ENCODE measurements at regions not wholly inside any gene's neighbourhood (a gene's known extent, or its start where the extent isn't known, plus 50 kb on each side); places are given as distances from the start of the nearest gene placed in this dataset.

DNA sequence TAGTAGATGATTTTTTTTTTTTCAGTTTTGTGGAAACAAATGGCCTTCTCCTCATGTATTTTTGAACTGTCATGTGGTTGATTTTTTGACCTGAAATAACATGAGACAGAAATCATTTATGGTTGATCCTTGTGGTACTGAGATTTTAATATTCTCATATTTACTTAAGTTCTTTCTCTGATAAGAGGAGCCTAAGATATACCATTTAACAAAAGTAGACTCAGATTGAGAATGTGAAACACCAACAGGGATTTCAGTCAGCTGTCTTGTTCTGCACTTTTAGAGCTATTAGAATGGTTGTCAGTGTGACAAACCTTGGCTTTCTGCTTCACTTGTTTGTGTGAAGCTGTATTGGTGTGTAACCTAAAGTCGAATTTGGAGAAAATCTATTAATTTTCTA is 575.7 kb downstream of the SPOCK3 start:
- H3K79me2 ChIP-seq (ENCODE audit: insufficient read depth, low read length) = no peaks in the 10 kb centered on the region
- H2BK120ac ChIP-seq (ENCODE audit: low read depth, low read length, poor library complexity, severe bottlenecking) = no peak overlapping the region
- peaks cover 9 to 14% of the 10 kb centered on the region in 2 experiments for H3K4me1 Mint-ChIP-seq
- no peak overlapping the region for H2BK20ac ChIP-seq (ENCODE audit: low read depth, low read length, poor library complexity, severe bottlenecking)
- no peaks in the 10 kb centered on the region for H3K36me3 Mint-ChIP-seq (ENCODE audit: insufficient read depth in 1 of 3, low read depth in 3 of 3)
- H3K27me3 Mint-ChIP-seq (ENCODE audit: low read depth) = no peaks in the 10 kb centered on the region
- H4K91ac ChIP-seq (ENCODE audit: insufficient read length, low read depth, low read length) = no peak overlapping the region
- no peak overlapping the region for H4K8ac ChIP-seq (replicated peaks; ENCODE audit: insufficient read length, low read depth, low read length)
- no peak overlapping the region for H3K56ac ChIP-seq (ENCODE audit: insufficient read length, low read depth, low read length)
- H3K9ac ChIP-seq (ENCODE audit: extremely low read depth, insufficient read length, low read length) = no peak overlapping the region
- H3K4me2 ChIP-seq (ENCODE audit: insufficient read depth, insufficient read length, low read length) = no peak overlapping the region
- no peak overlapping the region for H3K14ac ChIP-seq (ENCODE audit: insufficient read depth, low read length)
- H3K27ac Mint-ChIP-seq = no peak overlapping the region
- no peak overlapping the region for H2AK5ac ChIP-seq (ENCODE audit: insufficient read length, low read length)
- H3K18ac ChIP-seq (ENCODE audit: insufficient read length, low read depth, low read length) = no peak overlapping the region
- no peaks in the 10 kb centered on the region for H3K79me1 ChIP-seq (ENCODE audit: insufficient read depth, low read depth, low read length, poor library complexity, severe bottlenecking)
- H3K23me2 ChIP-seq (ENCODE audit: insufficient read length, low read depth, low read length, poor library complexity, severe bottlenecking) = no peaks in the 10 kb centered on the region
- H3K4ac ChIP-seq (ENCODE audit: low read depth, low read length) = no peak overlapping the region
- TF ChIP-seq, protein P1, sequence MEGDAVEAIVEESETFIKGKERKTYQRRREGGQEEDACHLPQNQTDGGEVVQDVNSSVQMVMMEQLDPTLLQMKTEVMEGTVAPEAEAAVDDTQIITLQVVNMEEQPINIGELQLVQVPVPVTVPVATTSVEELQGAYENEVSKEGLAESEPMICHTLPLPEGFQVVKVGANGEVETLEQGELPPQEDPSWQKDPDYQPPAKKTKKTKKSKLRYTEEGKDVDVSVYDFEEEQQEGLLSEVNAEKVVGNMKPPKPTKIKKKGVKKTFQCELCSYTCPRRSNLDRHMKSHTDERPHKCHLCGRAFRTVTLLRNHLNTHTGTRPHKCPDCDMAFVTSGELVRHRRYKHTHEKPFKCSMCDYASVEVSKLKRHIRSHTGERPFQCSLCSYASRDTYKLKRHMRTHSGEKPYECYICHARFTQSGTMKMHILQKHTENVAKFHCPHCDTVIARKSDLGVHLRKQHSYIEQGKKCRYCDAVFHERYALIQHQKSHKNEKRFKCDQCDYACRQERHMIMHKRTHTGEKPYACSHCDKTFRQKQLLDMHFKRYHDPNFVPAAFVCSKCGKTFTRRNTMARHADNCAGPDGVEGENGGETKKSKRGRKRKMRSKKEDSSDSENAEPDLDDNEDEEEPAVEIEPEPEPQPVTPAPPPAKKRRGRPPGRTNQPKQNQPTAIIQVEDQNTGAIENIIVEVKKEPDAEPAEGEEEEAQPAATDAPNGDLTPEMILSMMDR (conservative IDR thresholded peaks at IDR 0.05) = no peak
- H3K27me3 ChIP-seq (ENCODE audit: insufficient read depth, low read length) = no peaks in the 10 kb centered on the region
- no peaks in the 10 kb centered on the region for H4K20me1 ChIP-seq (ENCODE audit: control insufficient read depth, insufficient read depth, insufficient read length)
- no peak overlapping the region for H3K4me3 Mint-ChIP-seq
- no CpG with 5 or more reads among the region's 1 CpG for WGBS (ENCODE audit: extremely low coverage, insufficient read length, low lambda C conversion rate)
- DNase-seq = no peak
- H2BK15ac ChIP-seq (ENCODE audit: low read depth, low read length) = no peak overlapping the region
- no peak overlapping the region for H2BK12ac ChIP-seq (ENCODE audit: insufficient read length, low read depth, low read length)
- H3K9me3 Mint-ChIP-seq = no peaks in the 10 kb centered on the region
- no peaks in the 10 kb centered on the region for H3K9me3 ChIP-seq (ENCODE audit: control insufficient read depth, low read depth, low read length)
- no peak overlapping the region for H3K23ac ChIP-seq (ENCODE audit: insufficient read length, low read depth, low read length)
- H3T11ph ChIP-seq (ENCODE audit: low read length) = no peak overlapping the region
- no peaks in the 10 kb centered on the region for H3K4me1 ChIP-seq (ENCODE audit: insufficient read depth, low read length)
- H4K5ac ChIP-seq (ENCODE audit: insufficient read length, low read depth, low read length) = no peak overlapping the region
- H2AFZ ChIP-seq (ENCODE audit: low read length) = no peak overlapping the region
- no peak overlapping the region for H2BK5ac ChIP-seq (ENCODE audit: insufficient read length, low read length)
- no peak overlapping the region for H3K27ac ChIP-seq (ENCODE audit: insufficient read length, low read depth, low read length)
